A549 (cell line): ENCODE measurements at regions not wholly inside any gene's neighbourhood (a gene's known extent, or its start where the extent isn't known, plus 50 kb on each side); places are given as distances from the start of the nearest gene placed in this dataset.

Experiments
- ESRRA ChIP-seq: fragments of 150-350 bp; IDR thresholded peaks from 2 replicates; pipeline ENCODE4 v1.6.1; 2014; ENCODE audit warnings: mild to moderate bottlenecking, low read length, borderline replicate concordance
- HDAC2 ChIP-seq: fragments of 200-600 bp; sonication (generic); IDR thresholded peaks from 2 replicates; pipeline ENCODE4 v1.6.1; 2016
- JUN ChIP-seq, 2 experiments: fragments of >200 bp; sonication (Bioruptor Twin); formaldehyde crosslinking; IDR thresholded peaks; 2 replicates in 1 of 2; 3 replicates in 1 of 2; pipeline ENCODE4 v1.6.1; 2016 to 2017
- JUNB ChIP-seq: fragments of >200 bp; sonication (Bioruptor Twin); formaldehyde crosslinking; IDR thresholded peaks from 2 replicates; pipeline ENCODE4 v1.6.1; 2016
- PHF8 ChIP-seq: fragments of 200-600 bp; sonication (generic); IDR thresholded peaks from 2 replicates; pipeline ENCODE4 v1.6.1; 2016; ENCODE audit warnings: low read depth, mild to moderate bottlenecking, antibody characterized with exemption, moderate library complexity, borderline replicate concordance
- RAD21 ChIP-seq, 2 experiments: fragments of >200 bp in 1 of 2; sonication (Bioruptor Twin) in 1 of 2; formaldehyde crosslinking in 1 of 2; IDR thresholded peaks in 1 of 2; conservative IDR thresholded peaks in 1 of 2; 2 replicates in 1 of 2; 3 replicates in 1 of 2; pipeline ENCODE4 v1.6.1; 2012 to 2018; ENCODE audit warnings: inconsistent platforms in 1 of 2
- RCOR1 ChIP-seq: fragments of 150-350 bp; IDR thresholded peaks from 2 replicates; pipeline ENCODE4 v1.6.1; 2014; ENCODE audit warnings: antibody characterized with exemption, low read length, low read depth
- SREBF2 ChIP-seq: fragments of 450-650 bp; IDR thresholded peaks from 2 replicates; pipeline ENCODE4 v1.6.1; 2014; ENCODE audit warnings: mild to moderate bottlenecking, moderate library complexity
- TP53 ChIP-seq: fragments of 250-450 bp; sonication (Bioruptor Pico); IDR thresholded peaks from 2 replicates; pipeline ENCODE4 v1.5.0; 2021; ENCODE audit warnings: mild to moderate bottlenecking, moderate library complexity
- TF ChIP-seq, protein P1 (sequence below): fragments of >200 bp; sonication (Bioruptor Twin); formaldehyde crosslinking; IDR thresholded peaks from 3 replicates; pipeline ENCODE4 v1.5.1; 2016
- TF ChIP-seq, protein P2 (sequence below): IDR thresholded peaks from 2 replicates; pipeline ENCODE4 v1.6.1; 2012
- TF ChIP-seq, protein P3 (sequence below): fragments of 450-650 bp; IDR thresholded peaks from 2 replicates; pipeline ENCODE4 v1.6.1; 2014; ENCODE audit warnings: antibody characterized with exemption
- TF ChIP-seq, protein P4 (sequence below): IDR thresholded peaks from 2 replicates; pipeline ENCODE4 v1.6.1; 2012

DNA sequence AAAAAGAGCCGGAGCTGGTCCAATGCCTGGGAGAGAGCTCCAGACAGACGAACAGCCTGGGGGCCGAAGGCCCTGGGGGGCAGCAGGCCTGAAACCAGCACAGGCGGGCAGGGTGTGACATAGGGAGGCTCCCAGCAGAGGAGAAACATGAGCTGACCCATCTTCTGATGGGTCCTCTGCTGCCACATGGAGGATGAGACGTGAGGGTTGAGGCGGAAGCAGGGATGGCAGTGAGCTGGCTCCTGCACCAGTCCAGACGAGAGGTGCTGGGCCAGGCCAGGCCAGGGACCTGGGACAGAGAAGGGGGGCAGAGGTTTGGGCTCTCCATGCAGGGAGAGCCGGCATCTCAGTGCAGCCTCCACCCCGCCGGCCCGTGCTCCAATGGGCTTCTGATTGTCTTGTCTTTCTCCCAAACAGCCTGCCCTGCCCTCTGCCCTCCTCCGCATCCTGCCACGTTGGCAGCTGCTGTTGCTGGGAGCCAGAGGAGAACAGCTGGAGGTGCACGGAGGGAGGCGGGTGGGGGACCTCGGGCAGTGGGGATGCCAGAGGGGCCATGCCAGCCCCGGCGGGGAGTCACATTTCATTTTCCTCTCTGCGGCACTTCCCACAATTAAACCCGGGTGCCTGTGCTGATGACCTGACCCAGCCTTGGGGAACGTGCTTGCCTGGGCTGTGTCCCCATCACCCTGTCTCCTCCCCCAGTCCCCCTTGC is 139.1 kb upstream of the GSE1 start:
- TF ChIP-seq, protein P1, sequence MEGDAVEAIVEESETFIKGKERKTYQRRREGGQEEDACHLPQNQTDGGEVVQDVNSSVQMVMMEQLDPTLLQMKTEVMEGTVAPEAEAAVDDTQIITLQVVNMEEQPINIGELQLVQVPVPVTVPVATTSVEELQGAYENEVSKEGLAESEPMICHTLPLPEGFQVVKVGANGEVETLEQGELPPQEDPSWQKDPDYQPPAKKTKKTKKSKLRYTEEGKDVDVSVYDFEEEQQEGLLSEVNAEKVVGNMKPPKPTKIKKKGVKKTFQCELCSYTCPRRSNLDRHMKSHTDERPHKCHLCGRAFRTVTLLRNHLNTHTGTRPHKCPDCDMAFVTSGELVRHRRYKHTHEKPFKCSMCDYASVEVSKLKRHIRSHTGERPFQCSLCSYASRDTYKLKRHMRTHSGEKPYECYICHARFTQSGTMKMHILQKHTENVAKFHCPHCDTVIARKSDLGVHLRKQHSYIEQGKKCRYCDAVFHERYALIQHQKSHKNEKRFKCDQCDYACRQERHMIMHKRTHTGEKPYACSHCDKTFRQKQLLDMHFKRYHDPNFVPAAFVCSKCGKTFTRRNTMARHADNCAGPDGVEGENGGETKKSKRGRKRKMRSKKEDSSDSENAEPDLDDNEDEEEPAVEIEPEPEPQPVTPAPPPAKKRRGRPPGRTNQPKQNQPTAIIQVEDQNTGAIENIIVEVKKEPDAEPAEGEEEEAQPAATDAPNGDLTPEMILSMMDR: no peak
- TF ChIP-seq, protein P2, sequence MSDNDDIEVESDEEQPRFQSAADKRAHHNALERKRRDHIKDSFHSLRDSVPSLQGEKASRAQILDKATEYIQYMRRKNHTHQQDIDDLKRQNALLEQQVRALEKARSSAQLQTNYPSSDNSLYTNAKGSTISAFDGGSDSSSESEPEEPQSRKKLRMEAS: no peak
- TF ChIP-seq RCOR1 (no peak), ESRRA (no peak), JUN (IDR thresholded peaks at IDR 0.05) (no peak), PHF8 (no peak), TP53 (CRISPR knock-in tag) (no peak), RAD21 (conservative IDR thresholded peaks at IDR 0.05 in 1 of 2, IDR thresholded peaks at IDR 0.05 in 1 of 2) (no peak), JUNB (no peak), HDAC2 (no peak), SREBF2 (no peak)
- TF ChIP-seq, protein P3, sequence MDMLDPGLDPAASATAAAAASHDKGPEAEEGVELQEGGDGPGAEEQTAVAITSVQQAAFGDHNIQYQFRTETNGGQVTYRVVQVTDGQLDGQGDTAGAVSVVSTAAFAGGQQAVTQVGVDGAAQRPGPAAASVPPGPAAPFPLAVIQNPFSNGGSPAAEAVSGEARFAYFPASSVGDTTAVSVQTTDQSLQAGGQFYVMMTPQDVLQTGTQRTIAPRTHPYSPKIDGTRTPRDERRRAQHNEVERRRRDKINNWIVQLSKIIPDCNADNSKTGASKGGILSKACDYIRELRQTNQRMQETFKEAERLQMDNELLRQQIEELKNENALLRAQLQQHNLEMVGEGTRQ: no peak
- TF ChIP-seq, protein P4, sequence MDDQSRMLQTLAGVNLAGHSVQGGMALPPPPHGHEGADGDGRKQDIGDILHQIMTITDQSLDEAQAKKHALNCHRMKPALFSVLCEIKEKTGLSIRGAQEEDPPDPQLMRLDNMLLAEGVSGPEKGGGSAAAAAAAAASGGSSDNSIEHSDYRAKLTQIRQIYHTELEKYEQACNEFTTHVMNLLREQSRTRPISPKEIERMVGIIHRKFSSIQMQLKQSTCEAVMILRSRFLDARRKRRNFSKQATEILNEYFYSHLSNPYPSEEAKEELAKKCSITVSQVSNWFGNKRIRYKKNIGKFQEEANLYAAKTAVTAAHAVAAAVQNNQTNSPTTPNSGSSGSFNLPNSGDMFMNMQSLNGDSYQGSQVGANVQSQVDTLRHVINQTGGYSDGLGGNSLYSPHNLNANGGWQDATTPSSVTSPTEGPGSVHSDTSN: no peak
